Heart left ventricle (tissue), 16 donors: ENCODE measurements at regions not wholly inside any gene's neighbourhood (a gene's known extent, or its start where the extent isn't known, plus 50 kb on each side); places are given as distances from the start of the nearest gene placed in this dataset.
"Not testable (repeated sequence)": the region's sequence is repeated elsewhere in the genome, so short reads cannot be mapped to it uniquely, and the experiment has no call there.

Experiments
- ATAC-seq, 4 donors: fragments of 200-7000 bp; cut with Tn5 transposase; one replicate each; pipeline ENCODE4 v1.9.1; 2020 to 2022; ENCODE audit warnings: moderate library complexity in 4 of 4, mild to moderate bottlenecking in 3 of 4, moderate number of reproducible peaks in 1 of 4
- DNase-seq, 5 donors: peaks; one replicate each; pipeline ENCODE4 v3.0.0-alpha.2; 2020
- H3K27ac ChIP-seq, 12 donors: fragments of 200-600 bp; sonication (generic) in 4 of 12; one replicate each; pipeline versions ENCODE4 v1.5.0 to v1.8.0; 2016 to 2022; ENCODE audit warnings: mild to moderate bottlenecking in 2 of 12
- H3K27me3 ChIP-seq, 9 donors: fragments of 200-600 bp; sonication (generic) in 2 of 9; one replicate each; pipeline versions ENCODE4 v1.5.1 to v1.8.0; 2016 to 2022; ENCODE audit warnings: mild to moderate bottlenecking in 3 of 9
- H3K36me3 ChIP-seq, 9 donors: fragments of 200-600 bp; sonication (generic) in 2 of 9; one replicate each; pipeline versions ENCODE4 v1.5.0 to v1.8.0; 2018 to 2022; ENCODE audit warnings: mild to moderate bottlenecking in 2 of 9
- H3K4me1 ChIP-seq, 12 donors: fragments of 200-600 bp; sonication (generic) in 4 of 12; one replicate each; pipeline versions ENCODE4 v1.5.0 to v1.8.0; 2016 to 2022; ENCODE audit warnings: mild to moderate bottlenecking in 3 of 12
- H3K4me3 ChIP-seq, 12 donors: fragments of 200-600 bp; sonication (generic) in 4 of 12; one replicate each; pipeline versions ENCODE4 v1.5.0 to v1.8.0; 2017 to 2022; ENCODE audit warnings: mild to moderate bottlenecking in 9 of 12, moderate library complexity in 4 of 12
- H3K9me3 ChIP-seq, 12 donors: fragments of 200-600 bp; sonication (generic) in 4 of 12; one replicate each; pipeline versions ENCODE4 v1.5.0 to v1.8.0; 2016 to 2022; ENCODE audit warnings: mild to moderate bottlenecking in 1 of 12
- POLR2A ChIP-seq, 2 donors: fragments of 450-650 bp; IDR thresholded peaks; one replicate each; pipeline ENCODE4 v1.6.1; 2017; ENCODE audit warnings: antibody characterized with exemption in 2 of 2, mild to moderate bottlenecking in 2 of 2, moderate library complexity in 2 of 2
- WGBS, 4 donors: extraction: QIAGEN DNeasy Blood & Tissue Kit in 2 of 4; methylation state at CpG; one replicate each; pipeline versions ENCODE4 v1.1.5 to v1.1.7; 2013 to 2018; 5-methylcytosine and 5-hydroxymethylcytosine counted together
- intact Hi-C, 10 donors: fragments of 100-400 bp; cut with DNase I; formaldehyde crosslinking; loops; one replicate each; pipeline versions ENCODE4 v1.11.1 to v1.14.2; 2022
- TF ChIP-seq, protein P1 (sequence below), 12 donors: fragments of 200-600 bp; sonication (generic) in 4 of 12; IDR thresholded peaks; one replicate each; pipeline versions ENCODE4 v1.5.0 to v1.8.0; 2018 to 2022; ENCODE audit warnings: antibody characterized with exemption in 12 of 12, mild to moderate bottlenecking in 5 of 12
- donor health status: ischemic (EF 13 %, LVEDD 7.1; RV severe dilation, severe dysfunction).
- donor health status: healthy with polysubstance abuse.
- donor health status: DM: no; HTN: yes; CAD: no.
- donor health status: DM: no; HTN: no; CAD: no.
- donor health status: ischemic (EF 25% LVEDD 6.9; RV normal size, moderate dysfunction).
- donor health status: ischemic (EF 25% LVEDD 5.7; RV mildly dilated, moderate dysfunction).
- donor health status: healthy.
- donor health status: DM: yes; HTN: yes; CAD: no.
- donor health status: ischemic (EF 35%, LVEDD 5.7; RV mildly dilated, moderate dysfunction).
- donor health status: nonischemic (EF 11% LVEDD 7.7; RV severe dilation, severe dysfunction).
- donor health status: DM: yes; HTN: yes; CAD: no.
- donor health status: PGD.
- donor health status: ischemic (EF 29% LVEDD 5.4; RV normal size, mild dysfunction).
- donor health status: nonischemic (EF 23%, LVEDD 6.1; RV moderate dilation, normal function).

DNA sequence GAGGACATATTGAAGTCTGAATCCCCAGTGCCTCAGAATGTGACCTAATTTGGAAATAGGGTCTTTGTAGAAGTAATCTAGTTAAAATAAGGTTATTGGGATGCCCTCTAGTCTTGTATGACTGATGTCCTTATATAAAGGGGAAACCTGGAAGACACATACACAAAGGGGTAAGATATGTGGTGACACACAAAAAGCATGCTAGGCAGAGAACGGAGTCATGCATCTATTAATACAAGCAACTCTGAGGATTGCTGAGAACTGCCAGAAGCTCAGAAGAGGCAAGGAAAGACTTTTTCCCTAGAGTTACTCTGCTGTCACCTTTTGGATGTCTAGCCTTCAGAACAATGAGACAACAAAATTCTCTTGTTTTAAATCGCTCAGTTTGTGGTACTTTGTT, 58.1 kb upstream of the TMEM108 start:
- DNase-seq (no peak), ATAC-seq (no peak)
- Histone ChIP-seq H3K36me3 (no peaks in the 10 kb centered on the region), H3K27ac (no peak overlapping the region), H3K27me3 (no peaks in the 10 kb centered on the region), H3K9me3 (peaks cover 0 to 5% (median 0%) of the 10 kb centered on the region in 12 donors), H3K4me3 (no peak overlapping the region), H3K4me1 (no peaks in the 10 kb centered on the region)
- TF ChIP-seq, protein P1, sequence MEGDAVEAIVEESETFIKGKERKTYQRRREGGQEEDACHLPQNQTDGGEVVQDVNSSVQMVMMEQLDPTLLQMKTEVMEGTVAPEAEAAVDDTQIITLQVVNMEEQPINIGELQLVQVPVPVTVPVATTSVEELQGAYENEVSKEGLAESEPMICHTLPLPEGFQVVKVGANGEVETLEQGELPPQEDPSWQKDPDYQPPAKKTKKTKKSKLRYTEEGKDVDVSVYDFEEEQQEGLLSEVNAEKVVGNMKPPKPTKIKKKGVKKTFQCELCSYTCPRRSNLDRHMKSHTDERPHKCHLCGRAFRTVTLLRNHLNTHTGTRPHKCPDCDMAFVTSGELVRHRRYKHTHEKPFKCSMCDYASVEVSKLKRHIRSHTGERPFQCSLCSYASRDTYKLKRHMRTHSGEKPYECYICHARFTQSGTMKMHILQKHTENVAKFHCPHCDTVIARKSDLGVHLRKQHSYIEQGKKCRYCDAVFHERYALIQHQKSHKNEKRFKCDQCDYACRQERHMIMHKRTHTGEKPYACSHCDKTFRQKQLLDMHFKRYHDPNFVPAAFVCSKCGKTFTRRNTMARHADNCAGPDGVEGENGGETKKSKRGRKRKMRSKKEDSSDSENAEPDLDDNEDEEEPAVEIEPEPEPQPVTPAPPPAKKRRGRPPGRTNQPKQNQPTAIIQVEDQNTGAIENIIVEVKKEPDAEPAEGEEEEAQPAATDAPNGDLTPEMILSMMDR (IDR thresholded peaks at IDR 0.05): no peak
- TF ChIP-seq POLR2A (IDR thresholded peaks at IDR 0.05): no peak
- intact Hi-C loops: no loop called here
- WGBS, 4 donors: 65 to 81% (median 73%) methylated on average over 2 of the region's 2 CpGs

- DNase-seq (no peak), ATAC-seq (no peak)
- Histone ChIP-seq H3K9me3 (peaks cover 0 to 5% (median 0%) of the 10 kb centered on the region in 12 donors), H3K27me3 (no peaks in the 10 kb centered on the region), H3K4me3 (no peak overlapping the region), H3K4me1 (no peaks in the 10 kb centered on the region), H3K36me3 (no peaks in the 10 kb centered on the region), H3K27ac (no peak overlapping the region)
- intact Hi-C loops: no loop called here
- WGBS, 4 donors: 89 to 100% (median 92%) methylated on average over 1 of the region's 1 CpG
- no peak for TF ChIP-seq POLR2A (IDR thresholded peaks at IDR 0.05)
- TF ChIP-seq, protein P1 (IDR thresholded peaks at IDR 0.05): no peak
Observed at GRCh38 chr3:132979606-132980005, 58.6 kb upstream of the TMEM108 start.

- H3K27ac ChIP-seq, DNase-seq, ATAC-seq, H3K4me3 ChIP-seq, H3K27me3 ChIP-seq, H3K4me1 ChIP-seq, H3K36me3 ChIP-seq, intact Hi-C loops, H3K9me3 ChIP-seq: not testable (repeated sequence)
- 84 to 88% (median 86%) methylated on average over 3 of the region's 3 CpGs for WGBS, 4 donors
Observed at GRCh38 chr3:132978946-132979345, 59.2 kb upstream of the TMEM108 start.

- peaks cover 0 to 5% (median 0%) of the 10 kb centered on the region in 12 donors for H3K9me3 ChIP-seq
- intact Hi-C loops: no loop called here
- DNase-seq (no peak), ATAC-seq (no peak)
- H3K4me1 ChIP-seq: no peaks in the 10 kb centered on the region
- H3K27ac ChIP-seq: no peak overlapping the region
- no peak for TF ChIP-seq POLR2A (IDR thresholded peaks at IDR 0.05)
- TF ChIP-seq, protein P1 (IDR thresholded peaks at IDR 0.05): no peak
- 72 to 81% (median 78%) methylated on average over 2 of the region's 2 CpGs for WGBS, 4 donors
- no peaks in the 10 kb centered on the region for H3K36me3 ChIP-seq
- H3K27me3 ChIP-seq: no peaks in the 10 kb centered on the region
- H3K4me3 ChIP-seq: no peak overlapping the region
Observed at GRCh38 chr3:132978464-132978863, 59.7 kb upstream of the TMEM108 start.

- intact Hi-C loops: no loop called here
- Histone ChIP-seq H3K4me1 (no peaks in the 10 kb centered on the region), H3K27me3 (no peaks in the 10 kb centered on the region), H3K36me3 (no peaks in the 10 kb centered on the region), H3K9me3 (no peaks in the 10 kb centered on the region), H3K4me3 (no peak overlapping the region), H3K27ac (no peak overlapping the region)
- no peak for DNase-seq
- no peak for ATAC-seq
- TF ChIP-seq, protein P1 (IDR thresholded peaks at IDR 0.05): no peak
- TF ChIP-seq POLR2A (IDR thresholded peaks at IDR 0.05): no peak
- 80 to 85% (median 84%) methylated on average over 7 of the region's 7 CpGs for WGBS, 4 donors
Observed at GRCh38 chr3:132974097-132974496, 64.1 kb upstream of the TMEM108 start.
